ENCODE measurements at regions not wholly inside any gene's neighbourhood (a gene's known extent, or its start where the extent isn't known, plus 50 kb on each side); places are given as distances from the start of the nearest gene placed in this dataset.
"Not testable (repeated sequence)": the region's sequence is repeated elsewhere in the genome, so short reads cannot be mapped to it uniquely, and the experiment has no call there.

- no peak for DNase-seq
Observed at GRCh38 chrX:94612140-94612539, 938.1 kb downstream of the FAM133A start.

GRCh38 chrX:94633237-94633636 lies 959.2 kb downstream of the FAM133A start:
- DNase-seq: no peak

DNA sequence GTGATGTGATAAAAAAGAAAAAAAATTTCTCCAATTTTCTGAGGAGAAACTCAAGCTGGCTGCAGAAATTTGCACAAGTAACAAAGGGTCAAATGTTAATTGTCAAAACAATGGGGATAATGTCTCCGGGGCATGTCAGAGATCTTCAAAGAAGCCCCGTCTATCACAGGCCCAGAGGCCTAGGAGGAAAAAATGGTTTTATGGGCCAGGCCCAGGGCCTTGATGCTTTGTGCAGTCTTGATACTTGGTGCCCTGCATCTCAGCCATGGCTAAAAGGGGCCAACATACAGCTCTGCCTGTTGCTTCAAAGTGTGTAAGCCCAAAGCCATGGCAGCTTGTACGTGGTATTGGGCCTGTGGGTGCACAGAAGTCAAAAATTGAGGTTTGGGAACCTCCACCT lies 961.0 kb downstream of the FAM133A start:
- DNase-seq: no peak

GRCh38 chrX:94645726-94646125 lies 971.7 kb downstream of the FAM133A start:
- DNase-seq: no peak

- DNase-seq: peak; percentile 18 to 36
Observed at GRCh38 chrX:94655180-94655579, 981.2 kb downstream of the FAM133A start.

DNA sequence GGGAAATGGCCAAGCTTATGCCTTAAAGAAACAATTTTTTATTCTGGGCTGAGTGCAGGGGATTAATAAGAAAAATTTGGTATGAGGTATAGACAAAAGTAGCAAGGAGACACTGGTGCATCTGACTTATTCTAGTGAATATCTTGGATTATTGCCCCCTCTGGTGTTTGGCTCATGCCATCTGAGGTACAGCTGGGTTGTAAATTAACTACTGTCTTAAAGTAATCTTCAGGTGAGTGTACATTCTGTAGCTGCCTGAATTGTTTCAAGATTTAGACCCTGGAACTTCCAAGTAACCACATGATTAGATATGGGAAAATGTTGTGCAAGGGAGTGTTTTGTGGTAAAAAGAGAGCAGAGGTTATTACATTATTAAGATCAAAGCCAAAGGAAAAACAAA lies 988.7 kb downstream of the FAM133A start:
- DNase-seq: no peak

GRCh38 chrX:94676285-94676684 lies 1002.3 kb downstream of the FAM133A start:
- DNase-seq: no peak

DNA sequence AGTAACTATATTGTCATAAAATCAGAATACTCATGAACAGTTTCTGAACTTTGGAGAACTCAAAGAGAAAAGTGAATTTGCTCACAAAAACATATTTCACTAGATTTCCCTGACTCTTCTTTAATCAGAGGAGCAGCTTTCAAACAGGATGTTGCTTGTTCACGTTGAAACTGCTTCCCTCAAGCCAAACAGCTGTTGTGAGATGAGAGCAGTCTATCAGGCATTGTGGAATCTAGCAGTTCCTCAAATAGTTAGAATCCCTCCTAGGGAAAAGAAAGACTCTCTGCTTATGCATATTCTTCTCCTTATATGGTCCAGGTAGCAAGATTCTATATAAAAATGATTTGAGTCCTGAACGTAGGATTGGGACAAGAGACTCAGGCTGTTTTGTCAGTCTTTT lies 1012.1 kb downstream of the FAM133A start:
- no peak for DNase-seq

GRCh38 chrX:94695910-94696309 lies 1021.9 kb downstream of the FAM133A start:
- DNase-seq: no peak

- DNase-seq: not testable (repeated sequence)
Observed at GRCh38 chrX:94704348-94705256, 1030.6 kb downstream of the FAM133A start.

DNA sequence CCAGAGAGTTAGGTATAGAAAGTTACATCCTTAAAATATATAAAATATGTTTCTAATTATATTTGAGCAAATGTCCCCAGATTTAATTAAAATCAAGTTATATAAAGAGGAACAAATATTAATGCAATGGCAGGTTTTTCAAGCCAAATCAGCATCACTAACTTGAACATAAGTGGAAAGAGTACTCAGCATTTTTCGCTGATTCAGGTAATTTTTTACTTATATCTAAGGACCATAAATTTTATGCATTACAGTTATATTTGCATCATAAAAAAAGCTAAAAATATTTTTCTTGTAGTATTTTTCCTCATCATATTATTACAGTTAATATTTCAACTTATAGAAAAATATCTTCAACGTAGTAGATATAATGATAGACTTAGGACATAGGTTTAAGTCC lies 1047.4 kb downstream of the FAM133A start:
- DNase-seq: no peak

- DNase-seq: peak in 1 of 2 donors; percentile 2
Observed at GRCh38 chrX:94722578-94722977, 1048.6 kb downstream of the FAM133A start.

DNA sequence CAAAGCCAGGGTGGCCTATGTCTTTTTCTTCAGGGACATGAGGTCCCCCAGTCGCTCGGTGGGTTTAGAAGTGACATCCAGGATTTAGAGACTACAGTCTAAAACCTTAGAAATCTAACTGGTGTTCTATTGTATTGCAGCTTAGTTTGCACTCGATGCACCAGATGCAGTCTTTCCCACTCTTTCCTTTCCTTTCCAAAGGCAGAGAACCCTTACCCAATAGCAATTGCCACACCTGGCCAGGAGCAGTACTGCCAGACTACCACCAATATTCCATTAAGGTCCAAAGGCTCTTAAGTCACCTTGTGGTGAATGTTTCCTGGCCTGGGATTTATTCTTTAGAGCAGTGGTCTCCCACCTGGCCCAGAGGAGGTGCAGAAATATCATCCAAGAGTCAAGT lies 1068.8 kb downstream of the FAM133A start:
- no peak for DNase-seq

GRCh38 chrX:94743478-94743877 lies 1069.5 kb downstream of the FAM133A start:
- no peak for DNase-seq

- DNase-seq: no peak
Observed at GRCh38 chrX:94744786-94745185, 1070.8 kb downstream of the FAM133A start.

GRCh38 chrX:94751611-94752010 lies 1077.6 kb downstream of the FAM133A start:
- DNase-seq: no peak

DNA sequence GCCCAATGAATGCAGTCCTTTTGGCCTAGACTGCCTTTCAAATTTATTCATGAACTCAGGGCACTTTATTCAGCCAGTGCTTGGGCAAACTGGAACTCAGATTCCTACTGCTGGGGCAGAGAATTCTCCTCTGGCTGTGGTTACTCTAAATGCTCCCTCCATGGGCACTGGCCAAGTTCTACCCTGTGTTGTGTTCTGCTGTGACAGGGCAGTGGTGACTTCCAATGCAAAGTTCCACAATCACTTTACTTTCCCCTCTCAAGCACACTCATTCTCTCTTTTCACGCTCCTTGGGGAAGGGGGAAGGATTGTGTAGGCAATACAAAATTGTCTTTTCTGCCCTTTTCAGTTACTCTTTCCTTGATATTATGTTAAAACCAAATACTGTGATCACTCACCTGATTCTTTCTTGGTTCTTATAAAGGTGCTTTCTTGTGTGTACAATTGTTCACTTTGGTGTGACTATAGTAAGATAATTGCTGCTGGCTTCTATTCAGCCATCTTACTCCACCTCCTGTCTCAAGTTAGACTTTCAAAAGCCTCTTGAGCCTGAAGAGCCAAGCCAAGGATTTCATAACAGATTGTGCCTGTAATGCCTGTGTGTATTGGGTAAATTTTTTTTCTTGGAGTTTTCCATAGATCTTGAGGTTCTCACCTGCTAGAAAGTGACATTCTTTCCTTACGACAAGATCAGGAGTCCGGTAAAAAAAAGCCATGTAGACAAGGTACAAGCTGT lies 1078.6 kb downstream of the FAM133A start:
- peak; percentile 3 to 12 for DNase-seq

DNA sequence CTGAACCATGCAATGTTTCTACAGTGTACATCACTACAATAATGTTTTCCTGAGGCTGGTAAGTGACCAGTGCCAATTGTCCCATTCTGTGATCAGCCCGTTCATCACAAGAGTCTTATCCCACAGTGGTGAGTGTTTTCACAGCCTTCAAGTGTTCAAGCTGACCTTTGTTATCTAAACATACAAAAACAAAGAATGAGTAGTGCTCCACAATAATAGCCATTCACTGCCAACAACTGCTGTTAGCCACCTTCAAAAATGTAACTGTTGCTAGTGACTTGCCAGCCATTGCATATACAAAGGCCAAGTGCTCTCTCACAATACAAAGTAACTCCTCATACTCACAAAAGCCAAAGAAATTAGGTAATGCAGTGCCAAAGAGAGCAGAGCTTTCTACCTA lies 1084.1 kb downstream of the FAM133A start:
- DNase-seq: no peak

DNA sequence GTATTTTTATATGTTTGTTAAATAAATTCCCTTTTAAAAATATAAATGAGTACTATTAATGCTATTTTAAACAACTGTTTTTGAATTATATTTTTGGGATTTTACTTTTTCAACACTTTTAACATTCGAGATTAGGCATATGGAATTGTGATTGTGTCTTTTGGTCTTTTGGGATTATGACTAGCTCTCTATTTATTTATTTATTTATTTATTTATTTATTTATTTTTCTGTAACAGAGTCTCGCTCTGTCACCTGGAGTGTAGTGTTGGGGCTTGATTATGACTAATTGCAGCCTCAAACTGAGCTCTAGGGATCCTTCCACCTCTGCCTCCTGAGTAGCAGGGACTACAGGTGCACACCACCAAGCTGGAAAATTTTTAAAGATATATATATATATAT lies 1101.6 kb downstream of the FAM133A start:
- no peak for DNase-seq

- no peak for DNase-seq
Observed at GRCh38 chrX:94813541-94813940, 1139.5 kb downstream of the FAM133A start.

GRCh38 chrX:94814216-94814615 lies 1140.2 kb downstream of the FAM133A start:
- DNase-seq: no peak

- no peak for DNase-seq
Observed at GRCh38 chrX:94830717-94831116, 1156.7 kb downstream of the FAM133A start.

DNA sequence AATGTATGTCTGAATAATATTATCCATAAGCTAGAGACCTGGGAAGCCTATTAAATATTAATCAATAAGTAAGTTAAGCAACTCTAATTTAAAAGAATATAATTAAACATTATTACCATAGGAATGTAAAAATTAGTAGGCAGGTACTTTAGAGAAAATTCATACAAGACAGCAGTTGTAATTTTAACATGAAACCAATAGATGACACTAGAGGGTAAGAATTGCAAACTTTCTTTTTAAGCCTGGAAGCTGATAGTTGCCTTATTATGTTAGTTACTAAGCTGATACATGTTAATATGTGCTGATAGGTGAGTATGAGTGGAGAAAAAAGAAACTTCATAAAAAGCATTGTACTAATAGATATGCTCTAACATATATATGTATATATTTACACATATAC lies 1157.4 kb downstream of the FAM133A start:
- DNase-seq: no peak
